ENCODE measurements at regions not wholly inside any gene's neighbourhood (a gene's known extent, or its start where the extent isn't known, plus 50 kb on each side); places are given as distances from the start of the nearest gene placed in this dataset.

- H3K9me3 ChIP-seq (replicated peaks; ENCODE audit: control insufficient read depth, insufficient read depth, low read length) = no peaks in the 10 kb centered on the region
- H3K4me3 ChIP-seq (replicated peaks in 1 of 3; ENCODE audit: insufficient read depth in 1 of 3, low read depth in 1 of 3, low read length in 3 of 3) = no peak overlapping the region
- no peak for DNase-seq (ENCODE audit: low read depth, low spot score)
- CTCF ChIA-PET = no interaction called here
- no peaks in the 10 kb centered on the region for H3K4me1 ChIP-seq (ENCODE audit: control insufficient read depth, extremely low read depth, insufficient read depth, low read length)
- H2AFZ ChIP-seq (ENCODE audit: low read depth, low read length) = no peak overlapping the region
- no peaks in the 10 kb centered on the region for H3K9me1 ChIP-seq (replicated peaks; ENCODE audit: control insufficient read depth, extremely low read depth, insufficient read depth, low read length)
- no peaks in the 10 kb centered on the region for H3K27me3 ChIP-seq (ENCODE audit: control insufficient read depth in 2 of 2, insufficient read depth in 2 of 2, low read length in 2 of 2)
- dilution Hi-C loops (cut with MboI; ENCODE audit: extremely low pct_ligation_motif_present, low sequenced_read_pairs) = no loop called here
- no peaks in the 10 kb centered on the region for H3K79me2 ChIP-seq (ENCODE audit: control insufficient read depth, insufficient read depth, low read length)
- no peak overlapping the region for H3K4me2 ChIP-seq (ENCODE audit: insufficient read depth, low read length)
- TF ChIP-seq POLR2A (IDR thresholded peaks at IDR 0.05; ENCODE audit: low read depth, low read length) (no peak), MYC (IDR thresholded peaks at IDR 0.05; ENCODE audit: low read depth, low read length) (no peak), MAX (IDR thresholded peaks at IDR 0.05; ENCODE audit: insufficient read depth, insufficient read length) (no peak), JUN (IDR thresholded peaks at IDR 0.05; ENCODE audit: borderline replicate concordance, insufficient read depth, insufficient read length, low read depth) (no peak), FOS (IDR thresholded peaks at IDR 0.05; ENCODE audit: borderline replicate concordance, insufficient read depth, low read length) (no peak), GATA2 (IDR thresholded peaks at IDR 0.05; ENCODE audit: insufficient read depth, insufficient read length, low read depth, low read length) (no peak), EZH2 (IDR thresholded peaks at IDR 0.05; ENCODE audit: borderline replicate concordance, low read depth, low read length, severe bottlenecking) (no peak), POLR2AphosphoS5 (IDR thresholded peaks at IDR 0.05; ENCODE audit: insufficient read depth, low read depth, low read length) (no peak), CTCF (IDR thresholded peaks at IDR 0.05; ENCODE audit: extremely low read depth in 1 of 2, insufficient read depth in 1 of 2, low read depth in 1 of 2, low read length in 2 of 2) (no peak)
- H3K36me3 ChIP-seq (ENCODE audit: control insufficient read depth in 2 of 2, extremely low read depth in 1 of 2, insufficient read depth in 2 of 2, low read length in 2 of 2) = no peaks in the 10 kb centered on the region
- intact Hi-C loops (cut with micrococcal nuclease) = no loop called here
- no peaks in the 10 kb centered on the region for H4K20me1 ChIP-seq (replicated peaks; ENCODE audit: control insufficient read depth, extremely low read depth, insufficient read depth, low read length)
- no peak for FAIRE-seq
- no TSS peak for BruUV-seq (replicated peaks)
- POLR2A ChIA-PET = no interaction called here
- H3K27ac ChIP-seq (ENCODE audit: insufficient read depth, low read depth, low read length) = no peak overlapping the region
- H3K9ac ChIP-seq (replicated peaks; ENCODE audit: extremely low read depth, insufficient read depth, low read length) = no peak overlapping the region
These were observed 476.2 kb upstream of the FZD8 start for GRCh38 chr10:36118314-36118713.

All from endothelial cell of umbilical vein (primary cell).